ENCODE measurements at regions not wholly inside any gene's neighbourhood (a gene's known extent, or its start where the extent isn't known, plus 50 kb on each side); places are given as distances from the start of the nearest gene placed in this dataset.
"Not testable (repeated sequence)": the region's sequence is repeated elsewhere in the genome, so short reads cannot be mapped to it uniquely, and the experiment has no call there.

GRCh38 chr2:192585418-192585817 is 390.7 kb upstream of the TMEFF2 start:
- DNase-seq (ENCODE audit: missing footprints) (no peak), ATAC-seq (no peak)
- intact Hi-C loops (cut with DNase I): no loop called here

- intact Hi-C loops (cut with DNase I): no loop called here
- ATAC-seq (no peak), DNase-seq (ENCODE audit: missing footprints) (no peak)
Observed at GRCh38 chr2:192584976-192585375, 390.2 kb upstream of the TMEFF2 start.

DNA sequence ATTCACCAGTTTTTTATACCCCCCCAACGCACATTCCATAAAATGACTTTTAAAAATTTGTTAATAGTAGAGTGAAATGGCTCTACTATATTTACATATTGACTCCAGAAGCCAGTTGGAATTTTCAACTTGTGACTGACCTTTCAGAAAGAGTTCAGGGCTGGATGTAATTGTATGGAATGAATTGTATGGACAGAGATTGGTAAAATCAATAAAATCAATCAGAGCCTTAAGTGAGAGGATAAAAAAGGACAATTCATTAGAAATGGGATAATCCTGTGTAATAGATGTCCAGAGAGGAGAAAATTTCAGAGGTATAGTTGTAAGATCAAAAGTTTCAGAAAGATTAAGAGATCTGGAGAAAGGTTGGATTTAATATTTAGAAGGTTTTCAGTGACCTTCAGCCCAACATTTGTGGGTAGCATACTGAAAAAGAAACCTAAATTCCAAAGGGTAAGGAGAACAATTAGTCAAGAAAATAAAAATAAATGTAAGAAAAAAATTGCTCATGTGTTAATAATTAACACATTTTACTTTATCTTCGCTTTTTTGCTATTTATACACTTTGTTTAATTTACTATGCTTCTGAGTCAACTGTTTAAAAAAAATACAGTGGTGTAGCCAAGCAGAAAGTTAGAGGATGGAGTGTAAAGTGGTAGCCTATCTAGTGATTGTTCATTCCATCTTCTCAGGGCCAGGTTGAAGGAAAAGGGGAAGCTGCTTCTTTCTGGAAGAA is 385.4 kb upstream of the TMEFF2 start:
- intact Hi-C loops (cut with DNase I): no loop called here
- ATAC-seq: no peak
- no peak for DNase-seq (ENCODE audit: missing footprints)

GRCh38 chr2:192578780-192579179 is 384.0 kb upstream of the TMEFF2 start:
- ATAC-seq (no peak), DNase-seq (ENCODE audit: missing footprints) (no peak)
- intact Hi-C loops (cut with DNase I): no loop called here

- intact Hi-C loops (cut with DNase I): no loop called here
- DNase-seq (ENCODE audit: missing footprints) (no peak), ATAC-seq (no peak)
Observed at GRCh38 chr2:192577706-192578105, 383.0 kb upstream of the TMEFF2 start.

- no peak for ATAC-seq
- intact Hi-C loops (cut with DNase I): no loop called here
- no peak for DNase-seq (ENCODE audit: missing footprints)
Observed at GRCh38 chr2:192574552-192574951, 379.8 kb upstream of the TMEFF2 start.

GRCh38 chr2:192571636-192572035 is 376.9 kb upstream of the TMEFF2 start:
- ATAC-seq (no peak), DNase-seq (ENCODE audit: missing footprints) (no peak)
- intact Hi-C loops (cut with DNase I): no loop called here

DNA sequence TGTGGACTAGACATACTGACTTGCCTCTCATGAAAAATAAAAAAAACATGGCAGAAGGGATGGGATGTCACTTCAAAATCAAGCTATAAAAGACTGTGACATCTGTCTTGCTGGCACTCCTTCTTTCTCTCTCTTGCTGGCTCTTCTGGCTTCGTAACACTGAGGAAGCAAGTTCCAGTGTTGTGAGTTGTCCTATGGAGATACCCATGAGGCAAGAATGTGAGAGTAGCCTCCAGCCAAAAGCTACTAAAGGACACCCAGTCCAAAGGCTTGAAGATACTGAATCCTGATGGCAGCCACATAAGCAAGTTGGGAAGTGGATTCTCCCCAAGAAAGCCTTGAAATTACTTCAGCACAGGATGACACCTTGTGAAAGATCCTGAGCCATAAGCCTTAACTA is 376.1 kb upstream of the TMEFF2 start:
- ATAC-seq: no peak
- intact Hi-C loops (cut with DNase I): no loop called here
- no peak for DNase-seq (ENCODE audit: missing footprints)

DNA sequence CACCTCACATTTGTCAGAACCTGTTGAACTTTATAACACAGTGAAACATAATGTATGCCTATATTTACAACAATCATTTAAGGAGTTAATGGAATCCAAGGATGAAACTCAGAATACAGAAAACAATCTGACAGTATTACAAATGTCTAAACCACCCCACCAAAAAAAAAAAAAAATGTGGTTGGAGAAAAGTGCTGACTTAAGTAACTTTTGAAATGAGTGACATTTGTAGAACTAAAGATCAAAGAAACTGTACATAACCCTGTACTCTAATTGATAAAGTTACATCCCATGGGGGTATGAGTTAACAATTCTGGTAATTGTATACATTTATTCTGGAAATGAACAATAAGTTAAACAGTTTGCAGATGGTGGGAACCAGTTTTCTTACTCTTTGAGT is 372.1 kb upstream of the TMEFF2 start:
- ATAC-seq: no peak
- intact Hi-C loops (cut with DNase I): no loop called here
- DNase-seq (ENCODE audit: missing footprints): no peak

- DNase-seq (ENCODE audit: missing footprints) (no peak), ATAC-seq (no peak)
- intact Hi-C loops (cut with DNase I): no loop called here
Observed at GRCh38 chr2:192560326-192560725, 365.6 kb upstream of the TMEFF2 start.

- ATAC-seq (no peak), DNase-seq (ENCODE audit: missing footprints) (no peak)
- intact Hi-C loops (cut with DNase I): no loop called here
Observed at GRCh38 chr2:192559587-192559986, 364.9 kb upstream of the TMEFF2 start.

- no peak for ATAC-seq
- intact Hi-C loops (cut with DNase I): no loop called here
- no peak for DNase-seq (ENCODE audit: missing footprints)
Observed at GRCh38 chr2:192558637-192559036, 363.9 kb upstream of the TMEFF2 start.

- ATAC-seq: no peak
- DNase-seq (ENCODE audit: missing footprints): no peak
- intact Hi-C loops (cut with DNase I): no loop called here
Observed at GRCh38 chr2:192555740-192556139, 361.0 kb upstream of the TMEFF2 start.

DNA sequence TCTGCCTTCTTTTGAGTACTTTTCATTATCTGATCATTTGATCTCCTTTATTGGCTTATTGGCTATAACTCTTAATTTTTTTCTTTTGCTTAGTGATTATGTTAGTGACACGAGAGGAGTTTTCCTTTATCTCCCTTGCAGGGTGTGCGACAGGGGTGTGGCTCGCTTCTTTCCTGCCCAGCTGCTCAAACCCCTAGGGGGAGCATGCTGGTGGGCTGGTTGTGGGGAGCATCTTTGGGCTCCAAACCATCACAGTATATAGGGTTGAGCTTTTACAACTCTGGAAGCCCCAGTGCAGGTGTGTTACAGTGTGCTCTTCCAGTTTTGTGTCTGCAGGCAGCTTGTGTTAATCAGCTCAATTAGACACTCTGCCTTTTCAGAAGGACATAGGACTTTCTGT is 357.0 kb upstream of the TMEFF2 start:
- ATAC-seq: no peak
- intact Hi-C loops (cut with DNase I): no loop called here
- no peak for DNase-seq (ENCODE audit: missing footprints)

GRCh38 chr2:192546565-192546964 is 351.8 kb upstream of the TMEFF2 start:
- intact Hi-C loops (cut with DNase I): no loop called here
- DNase-seq (ENCODE audit: missing footprints) (no peak), ATAC-seq (no peak)

DNA sequence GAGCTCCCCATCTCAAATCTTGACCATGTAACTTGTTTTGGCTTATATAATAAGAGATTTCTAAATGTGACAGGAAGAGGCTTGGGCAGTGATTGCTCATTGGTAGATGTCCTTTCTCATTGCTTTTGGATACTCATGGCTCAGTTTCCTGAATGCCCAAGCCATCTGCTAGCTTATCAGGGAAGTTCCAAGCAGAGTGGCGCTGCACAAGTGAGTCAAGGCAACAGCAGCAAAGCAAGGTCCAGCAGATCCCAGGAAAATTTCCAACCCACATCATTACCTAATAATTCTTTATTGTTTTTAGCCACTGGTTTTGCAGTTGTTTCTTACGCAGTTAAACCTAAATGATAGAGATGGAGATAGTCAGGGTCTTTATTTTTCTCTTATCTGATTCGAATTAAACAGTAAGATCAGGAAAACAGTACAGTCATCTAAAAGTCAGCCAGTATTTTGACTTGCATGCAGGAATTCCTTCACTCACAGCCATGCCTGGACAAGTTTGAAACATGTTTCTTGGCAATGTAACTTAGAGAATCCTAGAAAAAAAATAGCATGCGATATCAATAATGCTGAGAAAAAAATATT is 349.7 kb upstream of the TMEFF2 start:
- no peak for DNase-seq (ENCODE audit: missing footprints)
- ATAC-seq: no peak
- intact Hi-C loops (cut with DNase I): no loop called here

- DNase-seq (ENCODE audit: missing footprints); ATAC-seq; intact Hi-C loops (cut with DNase I): not testable (repeated sequence)
Observed at GRCh38 chr2:192542148-192543066, 347.7 kb upstream of the TMEFF2 start.

DNA sequence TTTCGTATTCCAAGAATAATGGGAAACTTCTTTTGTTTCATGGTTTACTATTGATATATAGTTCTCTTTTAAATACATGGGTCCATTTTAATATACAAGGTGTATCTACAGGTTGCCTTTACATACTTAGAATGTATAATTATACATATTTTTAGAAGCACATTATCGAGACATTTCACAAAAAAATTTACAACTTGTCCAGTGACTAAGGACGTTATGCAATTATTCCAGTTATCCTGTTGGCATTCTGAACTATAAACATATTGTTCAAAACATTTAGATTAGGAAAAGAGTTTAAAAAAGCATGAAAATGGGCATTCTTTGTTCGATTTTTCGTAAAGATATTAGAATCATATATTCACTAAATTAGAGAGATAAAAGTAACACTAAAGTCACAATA is 344.6 kb upstream of the TMEFF2 start:
- DNase-seq (ENCODE audit: missing footprints) (no peak), ATAC-seq (no peak)
- intact Hi-C loops (cut with DNase I): no loop called here

DNA sequence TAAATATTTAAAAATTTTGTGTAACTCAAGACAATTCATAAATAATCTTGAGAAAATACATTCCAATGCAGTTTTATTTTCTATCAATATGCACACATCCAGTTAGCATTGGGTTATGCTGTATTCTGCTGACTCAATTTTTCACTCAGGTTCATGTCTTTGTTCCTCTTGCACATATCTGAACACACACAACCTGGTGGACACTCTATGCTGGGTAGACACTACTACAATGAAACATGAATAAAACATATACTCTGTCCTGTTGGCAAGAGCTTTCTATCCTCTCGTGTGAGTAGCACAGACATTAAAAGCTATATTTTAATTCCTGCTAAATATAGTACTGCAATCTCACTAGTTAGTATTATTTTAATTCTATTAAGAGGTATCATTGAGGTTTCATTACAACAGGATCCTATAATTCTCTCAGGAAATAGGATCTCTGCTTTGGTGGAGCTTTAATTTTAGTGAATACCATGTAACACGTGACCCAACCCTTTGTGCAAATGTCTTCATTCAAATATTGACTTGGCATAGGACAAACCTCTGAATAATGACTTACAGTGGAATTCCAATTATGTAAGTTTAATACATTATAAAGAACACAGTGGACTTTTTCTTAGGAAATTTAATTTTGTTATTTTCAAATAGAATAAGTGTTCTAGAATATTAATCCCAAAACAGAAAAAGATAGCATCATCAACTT is 342.3 kb upstream of the TMEFF2 start:
- intact Hi-C loops (cut with DNase I): no loop called here
- DNase-seq (ENCODE audit: missing footprints): no peak
- ATAC-seq: no peak

Measured in Right ventricle myocardium inferior (tissue), 1 donor.